Posterior vena cava (tissue), 2 donors: ENCODE measurements at regions not wholly inside any gene's neighbourhood (a gene's known extent, or its start where the extent isn't known, plus 50 kb on each side); places are given as distances from the start of the nearest gene placed in this dataset.
A peak's percentile ranks its signal among the peaks of the same experiment; 100 is the strongest.

ENCODE experiments used
- DNase-seq: peaks from one replicate; pipeline ENCODE4 v3.0.0-alpha.2; 2020; ENCODE audit warnings: low spot score
- intact Hi-C, 2 donors: fragments of 100-400 bp; cut with DNase I; formaldehyde crosslinking; loops; one replicate each; pipeline versions ENCODE4 v1.14.1 to v1.14.2; 2022 to 2023
- donor health status: DM: yes; HTN: yes; CAD: no.
- donor health status: DM: yes; HTN: yes; CAD: no.

- intact Hi-C loops = no loop called here
Observed at GRCh38 chr18:43471873-43472272, 194.6 kb upstream of the SYT4 start.

GRCh38 chr18:43481069-43481468, 203.8 kb upstream of the SYT4 start:
- DNase-seq = no peak
- intact Hi-C loops = no loop called here

More at GRCh38 chr18:43471873-43472272, 194.6 kb upstream of the SYT4 start:
- DNase-seq = no peak

- intact Hi-C loops = no loop called here
- DNase-seq = peak; percentile 72
Observed at GRCh38 chr18:43482136-43482535, 204.8 kb upstream of the SYT4 start.

- intact Hi-C loops = no loop called here
Observed at GRCh38 chr18:43482600-43482999, 205.3 kb upstream of the SYT4 start.

GRCh38 chr18:43484710-43485109, 207.4 kb upstream of the SYT4 start:
- no peak for DNase-seq
- intact Hi-C loops = no loop called here

More at GRCh38 chr18:43482600-43482999, 205.3 kb upstream of the SYT4 start:
- peak; percentile 60 for DNase-seq

- peak; percentile 31 for DNase-seq
- intact Hi-C loops = no loop called here
Observed at GRCh38 chr18:43485545-43485963, 208.3 kb upstream of the SYT4 start.

- DNase-seq = peak; percentile 15
- intact Hi-C loops = no loop called here
Observed at GRCh38 chr18:43486462-43486861, 209.2 kb upstream of the SYT4 start.

GRCh38 chr18:43501099-43501498, 223.8 kb upstream of the SYT4 start:
- intact Hi-C loops = no loop called here

GRCh38 chr18:43506935-43507334, 229.6 kb upstream of the SYT4 start:
- no peak for DNase-seq
- intact Hi-C loops = no loop called here

More at GRCh38 chr18:43501099-43501498, 223.8 kb upstream of the SYT4 start:
- DNase-seq = no peak

- intact Hi-C loops = no loop called here
- no peak for DNase-seq
Observed at GRCh38 chr18:43507842-43508481, 230.7 kb upstream of the SYT4 start.

- no peak for DNase-seq
- intact Hi-C loops = no loop called here
Observed at GRCh38 chr18:43514747-43515146, 237.5 kb upstream of the SYT4 start.

GRCh38 chr18:43515481-43515880, 238.2 kb upstream of the SYT4 start:
- DNase-seq = no peak
- intact Hi-C loops = no loop called here

- DNase-seq = no peak
- intact Hi-C loops = no loop called here
Observed at GRCh38 chr18:43524260-43524659, 247.0 kb upstream of the SYT4 start.

GRCh38 chr18:43525169-43525568, 247.9 kb upstream of the SYT4 start:
- intact Hi-C loops = no loop called here
- DNase-seq = no peak

GRCh38 chr18:43526426-43527145, 249.3 kb upstream of the SYT4 start:
- DNase-seq = no peak
- intact Hi-C loops = no loop called here

- no peak for DNase-seq
- intact Hi-C loops = no loop called here
Observed at GRCh38 chr18:43531438-43531837, 254.1 kb upstream of the SYT4 start.

GRCh38 chr18:43533371-43533770, 256.1 kb upstream of the SYT4 start:
- no peak for DNase-seq
- intact Hi-C loops = no loop called here

GRCh38 chr18:43534511-43534910, 257.2 kb upstream of the SYT4 start:
- intact Hi-C loops = no loop called here
- DNase-seq = no peak

GRCh38 chr18:43539862-43540261, 262.6 kb upstream of the SYT4 start:
- DNase-seq = no peak
- intact Hi-C loops = no loop called here

GRCh38 chr18:43542016-43542415, 264.7 kb upstream of the SYT4 start:
- intact Hi-C loops = no loop called here
- no peak for DNase-seq

GRCh38 chr18:43543236-43543635, 265.9 kb upstream of the SYT4 start:
- intact Hi-C loops = no loop called here
- no peak for DNase-seq
